ENCODE measurements at regions not wholly inside any gene's neighbourhood (a gene's known extent, or its start where the extent isn't known, plus 50 kb on each side); places are given as distances from the start of the nearest gene placed in this dataset.

- no peaks in the 10 kb centered on the region for H3K79me2 ChIP-seq (ENCODE audit: insufficient read depth, low read length)
- no peaks in the 10 kb centered on the region for H3K9me3 ChIP-seq (ENCODE audit: insufficient read depth, low read length, severe bottlenecking)
- H3K9ac ChIP-seq (ENCODE audit: low read depth, low read length): no peak overlapping the region
- no peaks in the 10 kb centered on the region for H4K20me1 ChIP-seq (ENCODE audit: insufficient read depth, low read length)
- H3K27me3 ChIP-seq (ENCODE audit: insufficient read depth, low read length, poor library complexity): no peaks in the 10 kb centered on the region
- ATAC-seq (ENCODE audit: insufficient read depth, low read depth) (no peak), DNase-seq (no peak)
- H2AFZ ChIP-seq (ENCODE audit: low read depth, low read length): no peak overlapping the region
- no peak overlapping the region for H3K4me2 ChIP-seq (ENCODE audit: insufficient read depth, low read length)
- TF ChIP-seq CTCF (IDR thresholded peaks at IDR 0.05; ENCODE audit: borderline replicate concordance, extremely low read depth, low read length, poor library complexity, severe bottlenecking) (no peak), EZH2 (IDR thresholded peaks at IDR 0.05; ENCODE audit: borderline replicate concordance, low read depth, low read length, severe bottlenecking) (no peak)
- no peaks in the 10 kb centered on the region for H3K4me1 ChIP-seq (ENCODE audit: insufficient read depth, low read length)
- H3K36me3 ChIP-seq (ENCODE audit: insufficient read depth, low read length): no peaks in the 10 kb centered on the region
- H3K27ac ChIP-seq (ENCODE audit: low read length): no peak overlapping the region
- H3K4me3 ChIP-seq (ENCODE audit: low read depth in 1 of 2, low read length in 2 of 2): no peak overlapping the region
Measured at GRCh38 chr3:157836022-157836421, 270.2 kb downstream of the SHOX2 start.

- Histone ChIP-seq H3K79me2 (ENCODE audit: insufficient read depth, low read length) (no peaks in the 10 kb centered on the region), H3K9me3 (ENCODE audit: insufficient read depth, low read length, severe bottlenecking) (no peaks in the 10 kb centered on the region), H3K27me3 (ENCODE audit: insufficient read depth, low read length, poor library complexity) (no peaks in the 10 kb centered on the region), H4K20me1 (ENCODE audit: insufficient read depth, low read length) (no peaks in the 10 kb centered on the region), H3K4me2 (ENCODE audit: insufficient read depth, low read length) (no peak overlapping the region), H2AFZ (ENCODE audit: low read depth, low read length) (no peak overlapping the region), H3K4me1 (ENCODE audit: insufficient read depth, low read length) (no peaks in the 10 kb centered on the region), H3K27ac (ENCODE audit: low read length) (no peak overlapping the region), H3K4me3 (ENCODE audit: low read depth in 1 of 2, low read length in 2 of 2) (no peak overlapping the region), H3K9ac (ENCODE audit: low read depth, low read length) (no peak overlapping the region), H3K36me3 (ENCODE audit: insufficient read depth, low read length) (no peaks in the 10 kb centered on the region)
- no peak for ATAC-seq (ENCODE audit: insufficient read depth, low read depth)
- TF ChIP-seq EZH2 (IDR thresholded peaks at IDR 0.05; ENCODE audit: borderline replicate concordance, low read depth, low read length, severe bottlenecking): no peak
- no peak for TF ChIP-seq CTCF (IDR thresholded peaks at IDR 0.05; ENCODE audit: borderline replicate concordance, extremely low read depth, low read length, poor library complexity, severe bottlenecking)
- DNase-seq: no peak
Measured at GRCh38 chr3:157832588-157832987, 273.6 kb downstream of the SHOX2 start.

- Histone ChIP-seq H3K4me3 (ENCODE audit: low read depth in 1 of 2, low read length in 2 of 2) (no peak overlapping the region), H3K27ac (ENCODE audit: low read length) (no peak overlapping the region), H4K20me1 (ENCODE audit: insufficient read depth, low read length) (no peaks in the 10 kb centered on the region), H3K27me3 (ENCODE audit: insufficient read depth, low read length, poor library complexity) (no peaks in the 10 kb centered on the region), H3K9me3 (ENCODE audit: insufficient read depth, low read length, severe bottlenecking) (no peaks in the 10 kb centered on the region), H3K4me2 (ENCODE audit: insufficient read depth, low read length) (no peak overlapping the region), H3K9ac (ENCODE audit: low read depth, low read length) (no peak overlapping the region), H3K79me2 (ENCODE audit: insufficient read depth, low read length) (no peaks in the 10 kb centered on the region), H3K4me1 (ENCODE audit: insufficient read depth, low read length) (no peaks in the 10 kb centered on the region), H2AFZ (ENCODE audit: low read depth, low read length) (no peak overlapping the region), H3K36me3 (ENCODE audit: insufficient read depth, low read length) (no peaks in the 10 kb centered on the region)
- DNase-seq: no peak
- ATAC-seq (ENCODE audit: insufficient read depth, low read depth): no peak
- TF ChIP-seq EZH2 (IDR thresholded peaks at IDR 0.05; ENCODE audit: borderline replicate concordance, low read depth, low read length, severe bottlenecking): no peak
- no peak for TF ChIP-seq CTCF (IDR thresholded peaks at IDR 0.05; ENCODE audit: borderline replicate concordance, extremely low read depth, low read length, poor library complexity, severe bottlenecking)
Measured at GRCh38 chr3:157830556-157831236, 275.5 kb downstream of the SHOX2 start.
